ENCODE measurements at regions not wholly inside any gene's neighbourhood (a gene's known extent, or its start where the extent isn't known, plus 50 kb on each side); places are given as distances from the start of the nearest gene placed in this dataset.

DNA sequence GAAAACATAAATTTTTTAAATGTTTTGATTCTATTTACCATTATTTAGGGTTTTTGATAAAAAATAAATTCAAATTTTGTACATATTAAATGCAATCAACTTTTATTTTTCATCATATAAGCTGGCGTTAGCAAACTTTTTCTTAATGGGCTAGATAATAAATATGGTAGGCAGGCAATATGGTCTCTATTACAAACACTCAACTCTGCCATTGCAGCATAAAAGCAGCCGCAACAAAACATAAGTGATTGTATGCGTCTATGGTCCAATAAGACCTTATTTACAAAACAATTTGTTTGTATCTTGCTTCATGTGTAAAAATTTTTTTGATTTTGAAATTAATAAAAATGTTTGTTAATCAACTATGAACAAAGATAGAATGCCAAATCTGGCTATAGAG is 116.8 kb upstream of the GLI2 start:
- no peak for DNase-seq (ENCODE audit: extremely low read depth, low read depth, low spot score)

DNA sequence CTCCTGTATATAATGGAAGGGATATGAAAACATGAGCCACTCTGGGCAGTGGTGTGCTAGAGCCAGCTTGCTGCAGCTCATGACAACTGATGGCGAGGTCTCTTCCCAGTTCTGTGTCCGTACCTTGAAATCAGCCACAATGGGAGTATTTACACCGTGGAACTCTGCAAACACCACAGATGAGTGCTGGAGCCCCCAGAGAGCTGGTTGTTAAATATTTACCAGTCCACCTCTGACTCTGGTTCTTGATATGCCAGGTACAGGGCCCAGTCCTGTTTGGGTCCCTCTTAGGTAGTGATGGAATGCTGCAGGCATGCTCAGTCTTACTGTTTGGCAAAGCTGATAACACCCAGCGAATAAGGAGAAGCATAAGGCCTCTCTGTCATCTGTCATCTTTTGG is 116.1 kb upstream of the GLI2 start:
- no peak for DNase-seq (ENCODE audit: extremely low read depth, low read depth, low spot score)

DNA sequence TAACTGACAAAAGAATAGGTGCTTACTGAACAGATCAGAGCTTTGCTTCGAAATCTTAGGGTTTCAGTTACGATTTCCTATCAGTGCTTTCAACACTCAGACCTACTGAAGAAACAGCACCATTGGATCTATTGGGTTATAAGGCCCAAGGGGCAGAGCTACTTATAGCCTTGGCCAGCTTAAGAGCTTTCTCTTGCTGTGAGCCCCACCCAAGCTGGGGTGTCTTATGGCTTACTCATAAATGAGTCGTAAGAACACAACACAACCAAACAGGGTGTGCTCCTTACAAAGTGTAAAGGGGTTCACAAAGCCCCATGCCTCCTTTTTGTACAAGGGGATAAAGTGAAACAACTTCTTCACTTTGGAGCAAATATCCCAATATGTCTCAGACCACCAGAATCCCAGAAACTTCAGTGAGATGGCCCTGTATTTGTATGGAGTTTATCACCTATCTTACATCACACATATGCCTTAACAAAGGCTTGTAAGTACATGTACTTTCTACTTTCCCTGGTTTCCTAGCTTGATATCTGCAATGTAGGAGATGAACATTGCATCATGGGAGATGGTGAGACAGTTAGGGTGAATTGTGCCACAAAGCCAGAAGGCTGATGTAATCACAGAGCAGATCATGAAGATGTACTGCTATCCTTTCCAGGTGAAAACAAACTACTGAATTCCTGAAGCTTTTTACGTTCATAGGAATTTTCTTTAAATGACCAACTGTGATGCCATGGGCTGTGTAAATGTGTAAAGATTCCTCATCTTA is 115.5 kb upstream of the GLI2 start:
- DNase-seq (ENCODE audit: extremely low read depth, low read depth, low spot score), result no peak

DNA sequence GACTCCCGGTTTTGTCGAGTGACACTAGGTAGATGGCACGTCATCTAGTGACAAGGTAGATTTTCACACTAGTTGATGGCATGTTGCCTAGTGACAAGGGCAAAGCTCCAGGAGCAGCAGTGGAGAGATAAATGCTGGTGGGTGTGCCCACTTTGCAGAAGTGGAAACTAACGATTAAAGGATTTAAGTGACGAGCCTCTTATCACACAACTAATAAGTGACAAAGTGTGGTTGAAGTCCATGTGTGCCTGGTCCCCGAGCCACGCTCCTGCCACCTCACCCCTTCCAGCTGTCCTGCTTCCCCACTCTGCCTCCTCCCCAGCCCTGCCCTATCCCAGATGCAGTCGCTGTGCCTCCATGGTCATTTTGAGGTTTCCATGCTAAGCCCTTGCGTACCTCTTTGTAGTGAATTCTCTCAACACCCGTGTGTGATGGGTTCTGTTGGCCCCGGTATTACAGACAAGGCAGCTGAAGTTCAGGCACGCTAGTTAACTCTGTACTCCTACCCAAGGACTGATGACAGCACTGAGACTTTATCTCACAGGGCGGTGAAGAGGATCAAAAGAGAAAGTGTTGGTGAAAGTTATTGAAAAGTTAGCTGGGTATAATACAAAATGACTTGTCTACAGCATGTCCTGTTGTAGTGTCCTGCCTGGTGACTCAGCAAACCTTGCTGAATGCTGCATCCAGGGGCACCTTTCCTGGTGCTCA is 113.4 kb upstream of the GLI2 start:
- DNase-seq (ENCODE audit: extremely low read depth, low read depth, low spot score), result no peak

DNA sequence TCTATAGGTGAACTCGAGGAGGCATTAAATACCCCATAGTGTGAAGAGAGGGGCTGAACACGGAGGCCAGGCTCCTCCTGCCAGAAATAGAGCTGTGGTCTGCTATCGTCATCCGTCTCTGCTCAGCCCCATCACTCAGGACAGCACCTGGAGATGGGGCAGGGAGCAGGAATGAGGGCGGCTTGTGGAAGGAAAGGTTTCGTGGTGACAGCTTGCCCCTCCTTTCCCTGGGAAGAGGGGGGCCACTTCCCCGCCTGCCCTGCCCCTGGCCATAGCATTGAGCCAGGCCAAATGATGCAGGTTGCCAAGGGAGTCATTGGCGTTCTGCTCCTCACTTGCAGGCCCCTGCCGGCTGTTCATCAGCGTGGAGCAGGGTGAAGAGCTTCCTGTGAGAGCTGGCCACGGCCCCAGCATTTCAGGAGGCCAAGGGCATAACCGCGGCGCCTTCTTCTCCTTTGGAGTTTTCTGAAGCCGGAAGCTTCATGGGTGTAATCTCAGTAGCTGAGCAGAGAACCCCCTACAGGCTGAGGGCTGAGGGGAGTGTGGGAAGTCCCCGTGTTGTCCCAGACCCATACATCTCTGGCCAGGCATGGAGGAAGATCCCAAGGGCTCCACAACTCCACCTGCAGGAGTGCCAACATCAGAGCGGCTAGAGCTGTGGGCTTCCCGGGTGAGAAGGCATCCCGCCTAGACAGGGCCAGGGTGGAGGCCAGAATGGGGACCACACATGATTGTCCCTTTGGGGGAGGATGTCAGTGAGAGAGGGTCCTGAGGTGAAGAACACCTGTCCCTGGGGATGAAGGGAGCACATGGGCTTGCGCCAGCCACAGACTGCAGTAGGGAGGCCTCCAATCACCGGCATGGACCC is 112.5 kb upstream of the GLI2 start:
- DNase-seq (ENCODE audit: extremely low read depth, low read depth, low spot score), result no peak

DNA sequence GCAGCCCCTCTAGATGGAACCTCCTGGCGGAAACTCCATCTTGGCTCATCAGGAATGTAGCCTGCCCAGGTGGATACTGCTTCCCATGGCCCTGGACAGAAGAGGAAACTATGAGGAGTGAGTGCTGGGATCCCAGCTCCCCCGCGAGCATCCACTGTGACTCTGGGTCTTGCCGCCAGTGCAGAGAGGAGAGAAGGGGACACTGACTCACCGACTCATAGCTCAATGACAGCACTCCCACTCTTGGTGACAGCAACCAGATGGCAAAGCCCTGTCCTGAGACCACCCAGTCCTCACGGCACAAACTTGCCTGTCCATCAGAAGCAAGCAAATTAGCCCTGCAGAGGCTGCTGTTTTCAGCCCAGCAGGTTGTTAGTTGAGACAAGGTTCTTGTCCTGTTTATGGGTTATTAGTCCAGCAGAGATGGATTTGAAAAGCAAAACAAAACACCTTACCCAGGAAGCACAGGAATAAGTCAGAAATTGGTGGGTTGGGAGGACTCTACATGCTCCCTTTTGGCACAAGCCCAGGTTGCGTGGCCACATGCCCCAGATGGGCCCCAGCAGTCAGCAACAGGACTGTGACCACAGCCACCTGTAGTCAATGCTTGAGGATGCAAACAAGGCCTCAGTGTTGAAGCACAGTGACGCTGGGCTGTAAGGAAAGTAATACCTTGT is 111.5 kb upstream of the GLI2 start:
- DNase-seq (ENCODE audit: extremely low read depth, low read depth, low spot score), result no peak

DNA sequence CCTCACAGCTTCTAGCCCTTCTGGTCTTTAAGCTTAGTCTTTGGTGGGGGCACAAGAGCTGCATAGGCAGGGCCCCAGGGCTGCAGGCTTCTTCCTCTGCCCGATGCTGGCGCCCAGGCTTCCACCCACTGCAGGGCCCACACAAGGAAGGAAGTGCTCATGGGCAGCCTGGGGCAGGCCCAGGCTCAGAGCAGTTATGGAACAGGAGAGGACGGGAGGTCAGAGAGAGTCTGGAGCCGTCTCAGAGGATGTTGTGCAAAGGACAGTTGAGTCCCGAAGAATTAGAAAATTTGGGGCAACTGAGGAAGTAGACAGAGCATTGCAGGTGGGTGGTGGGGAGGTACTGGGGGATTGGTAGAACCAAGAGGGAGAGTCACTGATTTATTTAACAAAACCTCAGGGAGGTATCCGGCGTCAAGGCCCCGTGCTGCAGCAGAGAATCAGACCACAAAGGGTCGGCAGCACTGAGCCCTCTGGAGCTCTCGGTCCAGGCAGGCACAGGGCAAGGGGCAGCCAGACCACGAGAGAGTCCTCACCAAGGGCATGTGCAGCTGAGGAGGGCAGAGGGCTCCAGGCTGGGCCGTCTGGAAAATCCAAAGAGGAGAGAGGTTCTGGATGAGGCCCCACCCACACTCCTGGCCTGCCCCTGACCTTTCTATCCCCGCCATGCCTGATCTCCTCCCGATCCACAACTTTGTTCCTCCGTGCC is 110.8 kb upstream of the GLI2 start:
- no peak for DNase-seq (ENCODE audit: extremely low read depth, low read depth, low spot score)

DNA sequence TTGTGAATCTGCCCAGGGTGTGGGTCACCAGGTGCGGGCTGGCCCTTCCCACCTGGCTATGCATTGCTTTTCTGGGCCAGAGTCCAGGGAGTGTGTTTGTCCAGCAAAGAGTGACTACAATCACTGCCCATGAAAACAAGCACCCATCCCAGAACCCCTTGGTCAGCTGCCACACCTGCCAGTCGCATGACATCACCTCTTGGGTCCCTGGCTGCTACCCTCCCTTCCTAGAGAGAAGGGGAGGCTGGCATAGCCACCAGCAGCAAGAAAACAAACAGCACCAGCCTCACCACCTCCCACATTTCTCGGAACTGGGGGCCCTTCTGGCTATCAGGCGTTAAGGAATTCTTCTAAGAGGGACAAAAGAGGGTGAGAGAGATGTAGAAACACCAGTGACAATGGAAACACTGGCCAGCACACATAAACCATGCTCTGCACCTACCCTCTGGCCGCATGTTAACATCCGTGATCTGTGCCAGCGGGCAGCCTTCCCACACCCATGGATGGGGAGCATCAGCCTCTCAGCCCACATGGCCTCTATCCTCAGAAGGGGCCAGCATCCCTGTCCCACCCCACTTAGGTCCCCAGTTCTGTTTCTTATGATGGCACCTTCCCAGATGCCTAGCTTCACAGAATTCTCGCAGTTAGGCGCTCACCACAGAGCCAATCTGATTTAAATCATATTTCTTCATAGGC is 109.7 kb upstream of the GLI2 start:
- no peak for DNase-seq (ENCODE audit: extremely low read depth, low read depth, low spot score)

DNA sequence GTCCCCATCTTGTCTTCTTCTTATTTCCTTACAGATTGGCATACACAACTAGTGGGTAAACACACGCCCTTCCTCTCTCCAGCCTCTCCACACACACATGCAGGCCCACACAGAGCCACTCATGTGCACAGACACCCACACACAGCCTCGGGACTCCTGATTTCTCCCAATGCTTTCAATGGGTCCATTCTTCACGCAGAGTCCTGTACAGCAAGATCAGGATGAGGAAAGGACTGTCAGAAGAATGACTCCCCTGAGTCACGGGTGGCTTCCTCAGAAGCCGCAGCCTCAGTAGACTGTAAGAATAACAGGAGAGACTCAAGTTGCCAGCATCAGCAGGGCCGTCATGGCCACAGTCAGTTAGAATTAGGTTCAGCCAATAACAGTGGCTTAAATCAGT is 109.1 kb upstream of the GLI2 start:
- DNase-seq (ENCODE audit: extremely low read depth, low read depth, low spot score), result no peak

DNA sequence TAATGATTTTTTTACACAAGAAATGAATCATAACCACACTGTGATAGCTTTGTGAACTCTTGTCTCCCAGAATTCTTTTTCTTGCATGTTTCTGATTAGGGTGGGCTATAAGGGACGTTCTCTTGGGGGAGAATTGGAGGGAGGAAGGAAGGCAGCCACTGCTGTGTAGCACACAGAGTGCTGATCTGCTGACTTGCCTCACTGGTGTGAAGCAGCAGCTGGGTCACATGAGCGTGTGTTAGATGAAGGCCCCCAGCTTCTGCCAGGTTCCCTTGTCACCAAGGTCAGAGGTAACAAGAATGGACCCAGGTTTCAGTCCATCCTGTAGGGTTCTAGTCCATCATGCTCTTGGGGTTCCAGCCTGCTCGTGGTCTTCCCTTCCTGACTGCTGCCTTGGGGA is 107.4 kb upstream of the GLI2 start:
- no peak for DNase-seq (ENCODE audit: extremely low read depth, low read depth, low spot score)

DNA sequence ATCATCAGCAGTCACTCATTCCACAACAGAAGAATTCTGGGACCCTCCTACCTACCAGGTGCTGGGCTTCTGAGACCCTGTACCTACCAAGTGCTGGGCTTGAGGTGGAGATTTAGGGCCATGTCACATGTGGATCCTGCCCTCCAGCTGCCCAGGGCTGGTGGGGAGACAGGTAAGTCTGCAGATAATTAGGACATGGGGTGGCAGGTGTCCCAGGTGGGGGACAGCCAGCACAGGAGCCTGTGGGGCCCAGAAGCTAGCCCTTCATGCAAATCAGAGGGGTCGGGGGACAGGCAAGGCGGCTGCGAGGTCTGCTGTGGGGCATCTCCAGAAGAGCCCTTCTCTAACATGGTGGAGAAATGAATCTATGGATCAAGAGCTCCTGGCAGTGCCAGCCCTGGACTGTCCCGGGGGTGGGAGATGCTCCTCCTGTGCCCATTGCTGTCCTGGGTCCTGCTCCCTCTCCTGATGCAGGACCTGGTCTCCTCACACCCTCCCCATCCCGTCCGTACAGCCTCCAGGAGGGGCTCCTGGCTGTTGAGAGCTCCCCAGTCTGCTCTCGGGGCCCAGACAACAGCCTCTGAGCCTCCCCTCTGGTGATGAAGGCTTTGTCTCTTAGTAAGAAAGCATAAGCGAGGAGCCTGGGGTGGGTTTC is 106.3 kb upstream of the GLI2 start:
- no peak for DNase-seq (ENCODE audit: extremely low read depth, low read depth, low spot score)

DNA sequence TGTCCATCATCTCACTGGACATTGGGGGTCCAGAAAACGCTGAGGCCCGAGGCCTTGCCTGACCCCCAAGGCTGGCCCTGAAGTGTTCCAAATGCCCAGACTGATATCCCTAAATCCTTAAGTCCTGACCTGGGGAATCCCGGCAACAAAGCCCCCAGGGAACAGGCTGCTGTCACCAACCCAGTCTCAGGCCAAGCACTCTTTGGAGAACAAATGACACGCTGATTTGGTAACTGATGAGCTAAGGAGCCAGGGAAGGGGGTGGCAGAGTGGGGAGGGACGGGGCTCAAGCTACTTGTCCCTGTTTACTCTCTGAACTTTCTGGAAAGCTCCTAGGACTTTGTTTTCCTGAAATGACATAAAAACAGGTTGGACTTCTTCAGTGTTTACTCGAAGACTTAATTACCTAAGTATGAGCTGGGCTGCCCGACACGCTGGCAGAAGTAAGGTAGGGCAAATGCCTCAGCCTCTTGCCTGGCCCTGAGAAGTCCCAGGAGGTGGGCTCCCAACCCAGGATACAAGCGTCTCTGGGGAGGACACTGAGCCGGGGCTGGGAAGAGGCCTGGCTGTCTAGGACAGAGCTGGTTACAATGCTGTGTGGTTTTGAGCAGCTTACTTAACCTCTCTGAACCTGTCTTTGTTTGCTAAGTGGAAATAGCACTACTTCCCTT is 105.5 kb upstream of the GLI2 start:
- DNase-seq (ENCODE audit: extremely low read depth, low read depth, low spot score), result no peak

DNA sequence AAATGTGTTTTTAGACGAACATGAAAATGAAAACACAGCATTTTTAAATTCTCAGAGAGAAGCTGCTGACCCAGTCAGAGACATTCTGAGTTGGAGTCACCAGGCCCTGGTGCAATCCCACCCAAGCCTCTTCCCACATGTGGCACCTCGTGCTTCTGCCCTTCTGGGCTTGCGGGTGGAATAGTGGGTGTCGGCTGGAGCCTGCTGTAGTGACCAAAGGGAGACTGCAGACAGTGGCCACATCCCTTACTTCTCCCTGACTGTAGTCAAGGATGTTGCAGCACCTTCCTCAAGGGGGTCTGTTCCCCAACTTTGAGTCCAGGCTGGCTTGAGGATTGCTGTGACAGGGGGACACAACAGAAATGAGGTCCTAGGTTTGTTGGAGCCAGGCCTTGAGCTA is 104.4 kb upstream of the GLI2 start:
- no peak for DNase-seq (ENCODE audit: extremely low read depth, low read depth, low spot score)

DNA sequence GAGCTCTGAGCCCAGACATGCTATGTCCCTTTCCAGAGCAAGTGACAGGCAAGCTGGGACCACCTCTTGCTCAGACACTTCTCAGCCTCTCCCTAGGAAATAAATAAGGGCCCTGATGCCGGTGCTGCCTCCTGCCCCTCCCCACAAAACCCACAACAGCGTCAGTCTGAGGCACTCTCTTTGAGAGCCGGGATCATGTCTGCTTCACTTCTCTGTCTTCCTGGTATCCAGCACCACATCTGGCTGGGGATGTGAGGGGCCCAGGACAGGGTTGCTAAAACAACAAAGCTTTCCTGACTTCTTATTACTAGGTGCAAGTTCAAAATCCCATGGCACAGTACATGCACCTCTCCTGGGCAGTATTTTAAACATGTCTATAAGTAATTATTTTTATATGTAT is 103.9 kb upstream of the GLI2 start:
- no peak for DNase-seq (ENCODE audit: extremely low read depth, low read depth, low spot score)

DNA sequence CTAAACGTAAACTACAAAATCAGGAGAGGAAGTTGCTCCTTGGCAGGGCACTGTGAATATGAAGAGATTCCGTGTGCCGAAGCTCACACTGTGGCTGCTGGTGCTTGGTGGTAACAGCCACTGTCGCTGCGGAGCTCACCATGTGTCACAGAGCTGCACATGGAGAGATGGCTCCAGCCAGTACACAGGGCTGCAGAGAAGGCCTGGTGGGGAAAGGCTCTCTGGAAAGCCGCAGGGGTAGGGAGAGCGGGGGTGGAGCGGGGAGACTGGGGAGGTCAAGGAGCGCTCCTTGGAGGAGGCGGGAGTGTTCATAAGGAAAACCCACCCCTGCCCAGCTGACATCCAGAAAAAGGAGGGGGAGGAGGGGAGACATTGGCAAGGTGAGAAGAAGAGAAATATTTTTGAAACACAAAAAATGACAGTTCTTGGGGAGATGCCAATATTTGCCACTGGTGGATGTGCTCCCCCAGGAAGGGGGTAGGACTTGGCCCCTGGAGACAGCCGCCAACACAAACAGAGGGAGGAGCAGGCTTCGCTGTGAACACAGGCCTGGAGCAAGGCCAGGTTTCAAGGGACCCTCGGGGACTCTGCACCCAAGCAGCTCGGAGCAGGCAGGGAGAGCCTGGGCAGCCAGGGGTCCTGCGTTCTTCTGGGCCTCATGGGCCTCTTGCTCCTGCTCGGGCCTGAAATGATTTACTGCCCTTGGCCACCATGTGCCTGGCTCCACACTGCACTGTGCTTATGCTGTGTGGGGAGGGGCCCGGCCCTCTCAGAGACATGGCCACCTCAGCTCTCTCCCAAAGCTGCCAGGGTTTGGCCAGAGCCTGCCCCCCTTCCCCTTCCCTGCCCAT is 102.6 kb upstream of the GLI2 start:
- DNase-seq (ENCODE audit: extremely low read depth, low read depth, low spot score), result no peak

DNA sequence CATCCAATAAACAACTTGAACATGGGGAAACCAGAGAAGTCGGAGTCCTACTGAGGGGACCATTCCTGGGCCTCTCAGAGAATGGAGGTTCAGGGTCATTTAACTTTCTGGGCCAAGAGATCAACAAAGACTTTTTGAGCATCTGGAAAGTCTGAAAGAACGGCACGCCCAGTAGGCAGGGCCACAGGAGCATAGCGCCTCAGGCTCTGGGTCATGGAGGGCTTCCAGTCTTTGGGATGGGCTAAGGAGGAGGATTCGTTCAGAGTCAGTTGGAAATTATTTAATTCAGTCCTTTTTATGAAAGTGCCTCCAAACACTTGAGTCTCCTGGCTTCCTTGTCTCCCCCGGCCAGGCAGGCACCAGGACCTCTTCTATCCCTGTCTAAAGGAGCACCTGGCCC is 101.1 kb upstream of the GLI2 start:
- DNase-seq (ENCODE audit: extremely low read depth, low read depth, low spot score), result no peak

DNA sequence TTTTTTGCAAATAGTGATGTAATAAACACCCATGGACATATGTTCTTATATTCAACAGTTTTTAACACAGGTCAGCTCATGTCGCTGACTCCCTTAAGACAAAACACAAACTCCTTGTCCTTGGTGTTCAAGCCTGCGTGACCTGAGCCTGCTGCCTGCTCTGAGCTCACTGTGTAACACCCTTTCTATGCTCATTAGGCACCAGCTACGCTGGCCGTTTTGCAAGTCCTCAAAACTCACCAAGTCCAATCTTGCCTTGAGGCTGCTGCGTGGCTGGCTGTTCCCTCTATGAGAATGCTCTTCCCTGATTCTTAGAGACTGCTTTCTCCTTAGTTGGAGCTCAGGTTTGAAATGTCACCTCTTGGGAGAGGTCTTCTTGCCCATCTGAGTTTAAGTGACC is 100.5 kb upstream of the GLI2 start:
- no peak for DNase-seq (ENCODE audit: extremely low read depth, low read depth, low spot score)

DNA sequence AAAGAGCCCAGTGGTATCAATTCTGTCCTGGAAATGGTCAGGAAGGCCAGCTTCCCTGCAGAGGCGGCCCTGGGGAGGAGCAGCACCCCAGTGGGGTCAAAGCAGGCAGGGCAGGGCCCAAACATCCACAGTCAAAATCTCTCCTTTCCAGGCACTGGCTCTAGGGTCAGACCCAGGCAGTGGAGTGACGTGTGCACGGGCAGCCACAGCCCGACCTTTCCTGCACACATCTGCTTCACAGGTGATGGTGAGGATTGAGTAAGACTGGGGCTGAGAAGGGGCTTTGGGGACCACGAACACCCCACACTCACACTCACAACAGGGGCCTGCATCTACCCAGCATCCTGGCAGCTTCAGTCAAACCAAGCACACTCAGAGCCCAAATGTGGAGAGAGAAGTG is 97.8 kb upstream of the GLI2 start:
- DNase-seq (ENCODE audit: extremely low read depth, low read depth, low spot score), result no peak

All from glomerular endothelial cell (primary cell).